Medulla oblongata (tissue), 1 donor: ENCODE measurements at regions not wholly inside any gene's neighbourhood (a gene's known extent, or its start where the extent isn't known, plus 50 kb on each side); places are given as distances from the start of the nearest gene placed in this dataset.

Source experiments
- DNase-seq: peaks from one replicate; pipeline ENCODE4 v3.0.0-alpha.2; 2015; ENCODE audit errors: extremely low spot score

GRCh38 chr16:7014756-7015155 lies 317.9 kb upstream of the RBFOX1 start:
- DNase-seq, result no peak

GRCh38 chr16:7013990-7014389 lies 318.7 kb upstream of the RBFOX1 start:
- no peak for DNase-seq

GRCh38 chr16:7004266-7004665 lies 328.4 kb upstream of the RBFOX1 start:
- no peak for DNase-seq

GRCh38 chr16:6993544-6993943 lies 339.1 kb upstream of the RBFOX1 start:
- DNase-seq, result no peak

DNA sequence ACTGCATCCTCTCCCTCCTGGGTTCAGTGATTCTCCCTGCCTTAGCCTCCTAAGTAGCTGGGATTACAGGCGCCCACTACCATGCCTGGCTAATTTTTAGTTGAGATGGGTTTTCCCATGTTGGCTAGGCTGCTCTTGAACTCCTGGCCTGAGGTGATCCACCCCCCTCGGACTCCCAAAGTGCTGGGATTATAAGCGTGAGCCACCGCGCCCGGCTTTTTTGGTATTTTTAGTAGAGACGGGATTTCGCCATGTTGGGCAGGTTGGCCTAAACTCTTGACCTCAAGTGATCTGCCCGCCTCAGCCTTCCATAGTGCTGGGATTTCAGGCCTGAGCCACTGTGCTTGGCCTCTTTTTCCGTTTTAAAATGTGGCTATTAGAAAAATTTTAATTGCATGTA lies 343.8 kb upstream of the RBFOX1 start:
- DNase-seq, result no peak

GRCh38 chr16:6977916-6978315 lies 354.7 kb upstream of the RBFOX1 start:
- no peak for DNase-seq

DNA sequence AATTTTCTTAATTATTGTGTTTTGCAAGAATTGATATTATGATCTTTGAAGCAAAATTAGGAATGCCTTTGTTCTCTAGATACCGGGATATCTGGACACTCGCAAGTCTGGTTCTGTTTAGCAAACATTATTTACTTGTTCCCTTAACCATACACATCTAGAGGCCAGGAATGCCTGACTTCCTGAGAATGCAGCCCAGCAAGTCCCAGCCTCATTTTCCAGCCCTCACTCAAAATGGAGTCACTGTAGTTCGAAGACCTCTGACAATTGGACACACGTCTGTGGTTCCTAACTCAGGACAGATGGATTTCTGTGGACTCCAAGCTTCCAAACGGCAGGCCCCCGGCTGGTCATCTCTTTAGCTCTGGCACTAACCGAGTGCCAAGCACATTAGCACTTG lies 355.4 kb upstream of the RBFOX1 start:
- no peak for DNase-seq

DNA sequence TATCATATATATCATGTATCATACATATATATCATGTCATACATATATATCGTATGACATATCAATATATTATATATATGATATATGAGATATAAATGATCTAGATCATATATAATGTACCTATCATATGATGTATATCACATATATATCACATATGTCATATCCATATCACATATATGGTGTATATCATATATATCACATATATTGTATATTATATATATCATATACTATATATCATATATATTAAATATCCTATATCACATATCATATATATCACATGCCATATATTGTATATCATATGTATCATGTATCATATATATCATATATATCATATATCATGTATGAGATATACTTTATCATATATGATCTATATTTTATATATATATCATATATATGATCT lies 355.9 kb upstream of the RBFOX1 start:
- no peak for DNase-seq

GRCh38 chr16:6970171-6970857 lies 362.3 kb upstream of the RBFOX1 start:
- no peak for DNase-seq

- DNase-seq, result no peak
Measured at GRCh38 chr16:6969594-6969993, 363.1 kb upstream of the RBFOX1 start.

GRCh38 chr16:6967796-6968320 lies 364.8 kb upstream of the RBFOX1 start:
- no peak for DNase-seq

- DNase-seq, result no peak
Measured at GRCh38 chr16:6966925-6967324, 365.7 kb upstream of the RBFOX1 start.

DNA sequence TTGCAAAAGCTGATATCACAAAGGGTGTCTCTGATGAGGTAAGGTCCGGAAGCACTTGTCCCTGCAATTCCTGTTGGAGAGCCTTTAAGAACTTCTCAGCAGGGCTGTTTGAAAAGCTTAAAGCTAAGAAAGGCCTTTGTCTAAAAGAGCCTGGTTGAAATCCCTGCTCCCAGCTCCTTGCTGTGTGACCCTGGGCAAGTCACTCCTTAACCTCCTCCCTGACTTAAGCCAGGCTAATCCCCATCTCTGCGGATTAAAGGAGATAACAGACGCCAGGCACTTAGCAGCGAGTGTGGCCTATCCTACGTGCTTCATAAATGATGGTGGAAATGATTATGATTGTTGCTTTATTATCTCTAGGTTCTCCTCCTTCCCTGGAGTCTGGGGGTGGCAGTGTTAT lies 368.0 kb upstream of the RBFOX1 start:
- no peak for DNase-seq

GRCh38 chr16:6961704-6962103 lies 370.9 kb upstream of the RBFOX1 start:
- no peak for DNase-seq

DNA sequence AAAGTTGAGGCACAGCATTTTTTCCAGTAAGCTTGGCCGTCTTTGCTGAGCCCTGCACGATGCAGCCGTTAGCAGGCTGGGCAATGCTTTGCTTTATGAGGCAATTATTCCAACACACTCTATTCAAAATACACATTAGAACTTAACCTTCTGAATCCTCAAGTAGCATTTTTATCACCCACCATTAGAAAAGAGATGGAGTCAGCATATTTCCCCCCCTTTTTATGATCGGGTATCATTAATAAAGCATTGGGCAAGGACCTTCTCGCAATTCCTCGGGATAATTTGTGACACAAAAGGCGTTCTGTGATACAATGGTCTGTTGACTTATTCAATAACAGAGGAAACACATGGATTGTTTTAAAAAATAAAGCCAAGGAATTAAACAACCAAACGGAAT lies 374.5 kb upstream of the RBFOX1 start:
- no peak for DNase-seq

GRCh38 chr16:6957681-6958080 lies 375.0 kb upstream of the RBFOX1 start:
- peak; percentile 3 for DNase-seq

DNA sequence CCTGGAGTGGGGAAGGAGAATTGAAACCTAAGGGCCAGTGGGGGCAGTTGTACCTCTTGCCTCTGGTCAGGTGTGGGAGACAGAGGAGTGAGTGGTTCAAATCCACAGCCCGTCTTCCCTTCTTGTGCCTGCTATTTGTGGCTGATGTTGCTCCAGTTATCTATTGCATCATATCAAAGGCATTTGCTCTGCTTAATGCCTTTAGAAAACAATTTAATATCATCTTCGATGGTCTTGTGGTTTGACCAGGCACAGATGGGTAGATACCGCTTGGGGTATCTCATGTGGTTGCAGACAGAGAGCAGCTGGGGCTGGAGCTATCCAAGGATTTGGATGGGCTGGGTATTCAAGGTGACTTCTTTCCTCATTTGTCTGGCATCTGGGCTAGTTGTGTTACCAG lies 376.1 kb upstream of the RBFOX1 start:
- no peak for DNase-seq

- no peak for DNase-seq
Measured at GRCh38 chr16:6955303-6955702, 377.3 kb upstream of the RBFOX1 start.

- no peak for DNase-seq
Measured at GRCh38 chr16:6949240-6949639, 383.4 kb upstream of the RBFOX1 start.

GRCh38 chr16:6947291-6947690 lies 385.4 kb upstream of the RBFOX1 start:
- no peak for DNase-seq

- no peak for DNase-seq
Measured at GRCh38 chr16:6946802-6947201, 385.8 kb upstream of the RBFOX1 start.

GRCh38 chr16:6946106-6946505 lies 386.5 kb upstream of the RBFOX1 start:
- DNase-seq, result no peak

DNA sequence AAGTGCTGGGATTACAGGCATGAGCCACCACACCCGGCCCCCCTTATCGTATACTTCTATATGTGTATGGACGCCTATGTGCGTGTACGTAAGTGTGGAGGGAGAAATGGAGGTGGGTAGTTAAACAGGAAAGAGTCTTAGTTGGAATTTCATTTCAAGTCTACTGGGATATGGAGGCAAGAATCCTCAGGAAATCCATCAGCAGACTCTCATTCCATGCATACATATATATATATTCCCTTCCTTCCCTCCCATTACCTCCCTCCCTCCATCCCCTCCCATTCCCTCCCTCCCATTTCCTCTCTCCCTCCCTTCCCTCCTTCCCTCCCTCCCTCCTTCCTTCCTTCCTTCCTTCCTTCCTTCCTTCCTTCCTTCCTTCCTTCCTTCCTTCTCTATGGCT lies 391.7 kb upstream of the RBFOX1 start:
- no peak for DNase-seq

DNA sequence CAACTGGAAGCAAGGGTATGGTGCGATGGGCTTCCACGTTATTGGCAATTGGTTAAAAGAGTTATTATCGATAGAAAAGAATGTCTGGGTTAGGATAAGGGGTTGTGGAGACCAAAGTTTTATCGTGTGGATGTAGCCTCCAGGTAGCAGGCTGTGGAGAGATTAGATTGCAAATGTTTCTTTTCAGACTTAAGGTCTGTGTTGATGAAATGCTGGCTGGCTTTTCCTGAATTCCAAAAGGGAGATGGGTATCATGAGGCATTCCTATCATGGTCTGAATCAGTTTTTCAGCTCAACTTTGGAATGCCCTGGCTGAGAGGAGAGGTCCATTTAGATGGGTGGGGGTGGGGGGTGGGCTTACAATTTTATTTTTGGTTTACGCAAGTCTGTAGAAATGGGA lies 395.0 kb upstream of the RBFOX1 start:
- DNase-seq, result no peak
